NB4 (cell line): ENCODE measurements at regions not wholly inside any gene's neighbourhood (a gene's known extent, or its start where the extent isn't known, plus 50 kb on each side); places are given as distances from the start of the nearest gene placed in this dataset.

ENCODE experiments used
- DNase-seq: peaks from one replicate; pipeline ENCODE4 v3.0.0; 2010; ENCODE audit warnings: low read depth
- H3K4me3 ChIP-seq: one replicate; pipeline ENCODE4 v1.5.1; 2011; ENCODE audit warnings: mild to moderate bottlenecking, low read depth, low read length, moderate library complexity
- MYC ChIP-seq: IDR thresholded peaks from 2 replicates; pipeline ENCODE4 v1.6.1; 2011; ENCODE audit warnings: low read depth, low read length
- POLR2A ChIP-seq: IDR thresholded peaks from 2 replicates; pipeline ENCODE4 v1.6.1; 2011; ENCODE audit warnings: mild to moderate bottlenecking; ENCODE audit not compliant: insufficient read length; ENCODE audit errors: extremely low read depth
- TF ChIP-seq, protein P1 (sequence below): IDR thresholded peaks from one replicate; pipeline ENCODE4 v1.5.1; 2012; ENCODE audit warnings: low read depth, low read length
- TF ChIP-seq, protein P2 (sequence below): IDR thresholded peaks from 2 replicates; pipeline ENCODE4 v1.6.1; 2011; ENCODE audit warnings: low read depth, low read length

DNA sequence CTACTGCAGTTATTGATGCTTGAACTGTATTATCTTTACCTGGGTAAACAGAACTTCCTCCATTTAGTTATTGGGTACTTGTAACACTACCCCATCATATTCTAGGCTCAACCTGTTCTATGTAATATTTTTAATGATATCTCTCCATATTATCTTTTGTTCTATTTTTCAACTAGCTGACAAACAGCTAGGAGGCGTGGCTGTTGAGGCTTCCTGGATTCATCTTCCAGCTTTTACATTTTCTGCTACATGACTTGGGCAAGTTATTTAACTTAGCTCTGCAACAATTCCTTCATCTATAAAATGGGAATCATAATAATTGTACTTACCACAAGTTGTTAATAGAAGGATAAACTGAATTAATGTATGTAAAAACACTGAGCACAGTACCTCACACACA is 349.3 kb downstream of the PTTG2 start:
- no peak overlapping the region for H3K4me3 ChIP-seq
- DNase-seq, result no peak

DNA sequence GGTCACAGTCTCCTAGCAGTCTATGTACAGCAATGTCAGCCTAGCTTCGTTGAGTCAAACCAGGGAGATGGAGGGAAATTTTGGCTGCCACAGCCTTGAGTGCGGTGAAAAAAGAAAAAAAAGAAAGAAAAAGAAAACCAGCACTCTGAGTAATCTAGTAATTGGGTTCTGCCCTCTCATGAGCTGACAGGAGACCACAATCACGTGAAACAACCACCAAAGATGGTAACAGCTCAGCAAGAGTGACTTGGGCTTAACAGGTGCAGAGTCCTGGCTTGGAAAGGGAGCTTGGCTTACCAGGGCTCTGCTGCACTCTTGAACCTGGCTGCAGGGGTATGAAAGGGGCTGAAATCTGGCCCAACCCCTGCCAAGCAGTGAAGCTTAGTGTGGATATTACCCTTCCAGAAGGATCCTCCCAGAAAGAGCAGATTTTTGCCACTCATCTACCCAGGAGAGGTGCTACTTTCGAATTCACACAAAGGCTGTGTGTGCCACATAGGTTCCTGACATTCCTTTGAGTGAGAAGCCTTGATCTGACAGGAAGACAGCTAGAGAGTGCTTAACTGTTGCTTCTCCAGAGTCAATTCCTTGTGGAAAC is 350.3 kb downstream of the PTTG2 start:
- no peak overlapping the region for H3K4me3 ChIP-seq
- TF ChIP-seq POLR2A (no peak), MYC (no peak)
- TF ChIP-seq, protein P1, sequence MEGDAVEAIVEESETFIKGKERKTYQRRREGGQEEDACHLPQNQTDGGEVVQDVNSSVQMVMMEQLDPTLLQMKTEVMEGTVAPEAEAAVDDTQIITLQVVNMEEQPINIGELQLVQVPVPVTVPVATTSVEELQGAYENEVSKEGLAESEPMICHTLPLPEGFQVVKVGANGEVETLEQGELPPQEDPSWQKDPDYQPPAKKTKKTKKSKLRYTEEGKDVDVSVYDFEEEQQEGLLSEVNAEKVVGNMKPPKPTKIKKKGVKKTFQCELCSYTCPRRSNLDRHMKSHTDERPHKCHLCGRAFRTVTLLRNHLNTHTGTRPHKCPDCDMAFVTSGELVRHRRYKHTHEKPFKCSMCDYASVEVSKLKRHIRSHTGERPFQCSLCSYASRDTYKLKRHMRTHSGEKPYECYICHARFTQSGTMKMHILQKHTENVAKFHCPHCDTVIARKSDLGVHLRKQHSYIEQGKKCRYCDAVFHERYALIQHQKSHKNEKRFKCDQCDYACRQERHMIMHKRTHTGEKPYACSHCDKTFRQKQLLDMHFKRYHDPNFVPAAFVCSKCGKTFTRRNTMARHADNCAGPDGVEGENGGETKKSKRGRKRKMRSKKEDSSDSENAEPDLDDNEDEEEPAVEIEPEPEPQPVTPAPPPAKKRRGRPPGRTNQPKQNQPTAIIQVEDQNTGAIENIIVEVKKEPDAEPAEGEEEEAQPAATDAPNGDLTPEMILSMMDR, result no peak
- TF ChIP-seq, protein P2, sequence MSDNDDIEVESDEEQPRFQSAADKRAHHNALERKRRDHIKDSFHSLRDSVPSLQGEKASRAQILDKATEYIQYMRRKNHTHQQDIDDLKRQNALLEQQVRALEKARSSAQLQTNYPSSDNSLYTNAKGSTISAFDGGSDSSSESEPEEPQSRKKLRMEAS, result no peak
- no peak for DNase-seq

More for the DNA sequence above, 349.3 kb downstream of the PTTG2 start:
- no peak for TF ChIP-seq POLR2A
- TF ChIP-seq, protein P1, result no peak
- TF ChIP-seq, protein P2, result no peak
- no peak for TF ChIP-seq MYC

DNA sequence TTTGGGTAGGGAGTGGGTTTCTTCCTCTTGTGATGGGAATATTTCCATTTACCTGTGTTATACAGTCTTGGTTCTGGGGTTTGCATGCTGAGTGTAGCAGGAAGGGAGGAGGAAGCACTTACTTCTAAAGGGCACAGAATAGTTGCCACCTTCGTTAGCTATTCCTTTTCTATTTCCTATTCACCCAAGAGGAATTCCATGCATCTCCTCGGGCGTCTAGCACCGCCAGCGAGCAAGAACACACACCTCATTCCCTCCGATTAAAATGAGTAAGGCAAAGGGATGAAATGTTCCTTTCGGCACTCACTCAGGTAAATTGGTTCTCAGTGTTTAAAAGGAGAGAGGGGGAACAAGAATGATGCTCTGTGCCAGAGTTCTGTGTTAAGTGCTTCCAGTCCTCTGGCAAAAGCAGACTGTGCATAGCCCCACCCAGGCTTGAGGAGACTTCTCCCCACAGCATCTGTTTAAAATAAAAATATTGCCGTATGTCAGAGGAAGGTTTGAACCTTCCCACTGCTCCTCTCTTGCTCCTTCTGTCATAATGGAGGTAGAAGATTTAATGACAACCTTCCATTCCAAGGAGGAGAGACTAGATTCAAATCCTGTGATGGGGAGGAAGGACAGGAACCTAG is 351.4 kb downstream of the PTTG2 start:
- DNase-seq, result no peak
- no peak for TF ChIP-seq MYC
- TF ChIP-seq POLR2A, result no peak
- TF ChIP-seq, protein P1, result no peak
- TF ChIP-seq, protein P2, result no peak
- no peak overlapping the region for H3K4me3 ChIP-seq

DNA sequence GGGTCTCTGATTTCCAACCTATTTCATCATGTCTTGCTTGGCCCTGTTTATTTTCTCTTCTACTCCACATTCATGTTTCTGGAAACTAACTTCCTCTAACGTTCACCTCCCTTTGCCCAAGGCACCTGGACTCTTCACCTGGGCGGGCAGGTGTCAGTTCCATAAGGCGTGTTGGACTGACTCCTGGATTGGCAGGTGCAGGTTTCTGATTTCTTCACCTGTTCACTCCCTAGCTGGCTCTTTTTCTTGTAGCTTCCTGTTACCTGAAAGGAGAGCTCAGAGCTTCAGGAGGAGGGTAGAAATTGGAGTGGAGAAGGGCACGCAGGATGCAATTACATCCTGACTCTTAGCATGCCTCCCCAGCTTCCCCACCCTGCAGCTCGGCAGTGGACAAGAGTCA is 350.8 kb upstream of the KLF3 start:
- DNase-seq, result no peak

DNA sequence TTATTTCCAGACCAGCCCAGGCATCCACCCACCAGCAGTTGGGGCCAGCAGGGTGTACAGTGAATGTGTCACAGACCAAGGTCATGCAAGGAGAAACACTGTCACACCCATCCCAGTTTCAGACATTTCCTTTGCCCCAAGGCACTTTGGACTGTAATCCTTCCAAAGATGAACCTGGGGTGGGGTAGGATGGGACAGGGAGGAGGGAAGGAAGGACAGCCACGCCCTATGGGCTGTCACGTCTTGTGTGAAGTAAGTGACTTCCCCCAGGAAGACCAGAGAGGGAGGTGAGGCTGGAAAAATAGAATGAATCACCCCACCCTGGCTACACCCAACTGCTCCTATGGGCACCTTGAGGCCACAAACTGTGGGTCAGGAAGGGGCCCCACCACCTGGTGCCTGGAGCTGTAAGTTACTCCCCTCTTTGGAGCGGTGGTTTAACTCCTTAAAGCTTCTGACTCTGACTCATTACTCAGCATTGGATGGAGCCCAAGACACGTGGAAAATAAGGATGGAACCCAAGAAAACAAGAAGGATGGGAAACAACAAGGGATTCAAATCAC is 349.9 kb upstream of the KLF3 start:
- no peak for TF ChIP-seq MYC
- TF ChIP-seq, protein P1, result no peak
- no peak for TF ChIP-seq POLR2A
- TF ChIP-seq, protein P2, result no peak
- no peak for DNase-seq
- H3K4me3 ChIP-seq, result no peak overlapping the region

More for the DNA sequence above, 350.8 kb upstream of the KLF3 start:
- TF ChIP-seq, protein P1, result no peak
- TF ChIP-seq POLR2A, result no peak
- TF ChIP-seq, protein P2, result no peak
- no peak for TF ChIP-seq MYC
- no peak overlapping the region for H3K4me3 ChIP-seq
